GM12878 (cell line): ENCODE measurements at regions not wholly inside any gene's neighbourhood (a gene's known extent, or its start where the extent isn't known, plus 50 kb on each side); places are given as distances from the start of the nearest gene placed in this dataset.

Experiments used
- CTCF ChIP-seq, 3 experiments: IDR thresholded peaks in 2 of 3; conservative IDR thresholded peaks in 1 of 3; 2 replicates each; pipeline ENCODE4 v1.5.1; 2011; ENCODE audit warnings: low read depth in 3 of 3, low read length in 3 of 3, mild to moderate bottlenecking in 3 of 3, control low read depth in 2 of 3, moderate library complexity in 2 of 3, inconsistent platforms in 1 of 3, mixed read lengths in 1 of 3; ENCODE audit not compliant: control insufficient read depth in 2 of 3, insufficient read depth in 1 of 3; ENCODE audit errors: extremely low read depth in 1 of 3
- PBX3 ChIP-seq: IDR thresholded peaks from 2 replicates; pipeline ENCODE4 v1.6.1; 2011; ENCODE audit warnings: mild to moderate bottlenecking, low read depth, low read length, moderate library complexity; ENCODE audit not compliant: insufficient replicate concordance
- TAF1 ChIP-seq: IDR thresholded peaks from 2 replicates; pipeline ENCODE4 v1.6.1; 2011; ENCODE audit warnings: mild to moderate bottlenecking, low read depth, low read length, borderline replicate concordance
- TCF12 ChIP-seq: IDR thresholded peaks from 2 replicates; pipeline ENCODE4 v1.6.1; 2011; ENCODE audit warnings: low read depth, mild to moderate bottlenecking, low read length

- TF ChIP-seq PBX3 (no peak), CTCF (IDR thresholded peaks at IDR 0.05 in 2 of 3, conservative IDR thresholded peaks at IDR 0.05 in 1 of 3; ENCODE audit: control insufficient read depth in 2 of 3, extremely low read depth in 1 of 3, insufficient read depth in 1 of 3, low read depth in 3 of 3, low read length in 3 of 3) (no peak), TAF1 (no peak), TCF12 (no peak)
Measured at GRCh38 chr2:180187611-180188010, 180.5 kb upstream of the CWC22 start.
